ENCODE measurements at regions not wholly inside any gene's neighbourhood (a gene's known extent, or its start where the extent isn't known, plus 50 kb on each side); places are given as distances from the start of the nearest gene placed in this dataset.

GRCh38 chr11:92632495-92632894 is 337.0 kb upstream of the MTNR1B start:
- TF ChIP-seq CTCF (optimal IDR thresholded peaks at IDR 0.05 in 1 of 3, IDR thresholded peaks at IDR 0.05 in 1 of 3, conservative IDR thresholded peaks at IDR 0.05 in 1 of 3; ENCODE audit: extremely low read depth in 1 of 3, insufficient read depth in 2 of 3, low read length in 3 of 3) (no peak), EZH2 (IDR thresholded peaks at IDR 0.05; ENCODE audit: low read length) (no peak)

Measured in keratinocyte (primary cell).